GM12878 (cell line): ENCODE measurements at regions not wholly inside any gene's neighbourhood (a gene's known extent, or its start where the extent isn't known, plus 50 kb on each side); places are given as distances from the start of the nearest gene placed in this dataset.

ENCODE experiments used
- ATF2 ChIP-seq: IDR thresholded peaks from 2 replicates; pipeline ENCODE4 v1.6.1; 2012; ENCODE audit warnings: low read length, inconsistent platforms
- ATF7 ChIP-seq: fragments of 450-650 bp; IDR thresholded peaks from 2 replicates; pipeline ENCODE4 v1.6.1; 2016; ENCODE audit warnings: low read depth, mild to moderate bottlenecking
- BCL11A ChIP-seq: IDR thresholded peaks from 2 replicates; pipeline ENCODE4 v1.6.1; 2011; ENCODE audit warnings: low read depth, low read length
- BCL3 ChIP-seq: IDR thresholded peaks from 2 replicates; pipeline ENCODE4 v1.6.1; 2011; ENCODE audit warnings: borderline replicate concordance, low read depth, mild to moderate bottlenecking, moderate library complexity, low read length; ENCODE audit not compliant: insufficient read depth, poor library complexity, severe bottlenecking
- CBX5 ChIP-seq: sonication (generic); IDR thresholded peaks from 2 replicates; pipeline ENCODE4 v1.6.1; 2016; ENCODE audit warnings: low read depth, moderate library complexity, mild to moderate bottlenecking, inconsistent platforms
- FOXM1 ChIP-seq: IDR thresholded peaks from 2 replicates; pipeline ENCODE4 v1.6.1; 2012; ENCODE audit warnings: low read depth, mild to moderate bottlenecking, inconsistent platforms, low read length, moderate library complexity
- IRF4 ChIP-seq: IDR thresholded peaks from 2 replicates; pipeline ENCODE4 v1.6.1; 2011; ENCODE audit warnings: low read depth, low read length
- MEF2A ChIP-seq: IDR thresholded peaks from 2 replicates; pipeline ENCODE4 v1.6.1; 2011; ENCODE audit warnings: low read depth, mild to moderate bottlenecking, low read length, moderate library complexity; ENCODE audit not compliant: insufficient read depth
- MTA3 ChIP-seq: IDR thresholded peaks from 2 replicates; pipeline ENCODE4 v1.6.1; 2012; ENCODE audit warnings: low read length, inconsistent platforms, borderline replicate concordance
- MXI1 ChIP-seq: fragments of 150-350 bp; IDR thresholded peaks from 2 replicates; pipeline ENCODE4 v1.6.1; 2011; ENCODE audit warnings: low read depth, mild to moderate bottlenecking, inconsistent platforms, low read length, improper control_type of control experiment
- NFYB ChIP-seq: IDR thresholded peaks from 2 replicates; pipeline ENCODE4 v1.6.1; 2011; ENCODE audit warnings: low read depth, mild to moderate bottlenecking, low read length, improper control_type of control experiment, moderate library complexity; ENCODE audit not compliant: insufficient read depth
- PBX3 ChIP-seq: IDR thresholded peaks from 2 replicates; pipeline ENCODE4 v1.6.1; 2011; ENCODE audit warnings: mild to moderate bottlenecking, low read depth, low read length, moderate library complexity; ENCODE audit not compliant: insufficient replicate concordance
- POLR2AphosphoS2 ChIP-seq: IDR thresholded peaks from 2 replicates; pipeline ENCODE4 v1.6.1; 2011; ENCODE audit warnings: low read depth, mild to moderate bottlenecking, low read length, improper control_type of control experiment, moderate library complexity
- POU2F2 ChIP-seq: IDR thresholded peaks from 3 replicates; pipeline ENCODE4 v1.6.1; 2011; ENCODE audit warnings: low read depth, mild to moderate bottlenecking, low read length, borderline replicate concordance
- RB1 ChIP-seq: fragments of 450-650 bp; formaldehyde crosslinking; IDR thresholded peaks from 2 replicates; pipeline ENCODE4 v1.6.1; 2017; ENCODE audit warnings: mild to moderate bottlenecking, borderline replicate concordance
- RELA ChIP-seq: fragments of 450-650 bp; IDR thresholded peaks from 2 replicates; pipeline ENCODE4 v1.8.0; 2014; ENCODE audit warnings: borderline replicate concordance; ENCODE audit not compliant: partially characterized antibody
- SMARCA5 ChIP-seq: fragments of 450-650 bp; IDR thresholded peaks from 2 replicates; pipeline ENCODE4 v1.6.1; 2017; ENCODE audit warnings: mild to moderate bottlenecking
- SMC3 ChIP-seq: IDR thresholded peaks from 2 replicates; pipeline ENCODE4 v1.6.1; 2011; ENCODE audit warnings: low read length, improper control_type of control experiment, borderline replicate concordance
- TARDBP ChIP-seq: IDR thresholded peaks from 2 replicates; pipeline ENCODE4 v1.6.1; 2016; ENCODE audit warnings: borderline replicate concordance
- TCF12 ChIP-seq: IDR thresholded peaks from 2 replicates; pipeline ENCODE4 v1.6.1; 2011; ENCODE audit warnings: low read depth, mild to moderate bottlenecking, low read length
- YY1 ChIP-seq: IDR thresholded peaks from 2 replicates; pipeline ENCODE4 v1.6.1; 2011; ENCODE audit warnings: low read depth, mild to moderate bottlenecking, low read length
- ZNF384 ChIP-seq: IDR thresholded peaks from 2 replicates; pipeline ENCODE4 v1.6.1; 2012; ENCODE audit warnings: low read depth, mild to moderate bottlenecking, low read length, improper control_type of control experiment, borderline replicate concordance
- TF ChIP-seq, protein P1 (sequence below): fragments of 450-650 bp; IDR thresholded peaks from 2 replicates; pipeline ENCODE4 v1.6.1; 2017; ENCODE audit warnings: low read depth, mild to moderate bottlenecking, moderate library complexity
- TF ChIP-seq, protein P2 (sequence below): IDR thresholded peaks from 2 replicates; pipeline ENCODE4 v1.6.1; 2012; ENCODE audit warnings: low read depth, low read length, improper control_type of control experiment

DNA sequence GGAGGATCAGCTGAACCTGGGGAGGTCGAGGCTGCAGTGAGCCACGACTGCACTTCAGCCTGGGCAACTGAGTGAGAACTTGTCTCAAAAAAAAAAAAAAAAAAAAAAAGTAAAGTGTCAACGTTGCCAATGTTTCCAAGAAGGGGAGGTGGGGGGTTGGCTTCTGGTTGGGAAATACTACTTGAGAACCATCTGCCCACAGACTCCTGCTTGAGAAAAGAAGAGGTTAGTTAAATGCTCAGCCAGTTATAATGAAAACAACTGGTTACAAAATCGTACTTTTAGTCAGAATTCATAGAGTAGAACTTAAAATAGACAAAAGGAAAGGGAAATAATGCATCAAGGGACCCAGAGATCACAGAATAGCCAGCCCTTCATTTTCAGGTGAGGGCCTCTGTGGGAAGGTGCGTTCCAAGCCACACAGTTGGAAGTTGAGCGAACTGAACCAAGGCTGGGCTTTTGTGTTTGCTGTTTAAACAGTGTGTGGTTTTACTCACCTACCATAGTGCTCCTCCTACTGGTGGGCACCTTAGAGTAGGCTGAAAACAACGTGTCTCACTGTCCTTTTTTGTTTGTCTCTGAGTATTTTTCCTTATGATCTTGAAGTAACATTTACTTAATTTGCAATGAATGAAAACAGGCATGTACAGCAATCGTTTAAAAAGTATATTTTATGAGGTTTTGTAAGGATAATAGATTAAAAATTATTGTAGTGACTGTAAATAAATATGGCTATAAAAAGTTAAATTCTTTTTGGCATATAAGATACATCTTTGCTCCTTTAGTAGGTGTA is 200.7 kb downstream of the BCAS1 start (continued):
- peak; percentile 71; the same call in 1 of the 2 replicates for TF ChIP-seq IRF4
- TF ChIP-seq MTA3 = peak; percentile 26; the same call in 1 of the 2 replicates
- peak; percentile 49 for TF ChIP-seq RELA
- TF ChIP-seq, protein P1, sequence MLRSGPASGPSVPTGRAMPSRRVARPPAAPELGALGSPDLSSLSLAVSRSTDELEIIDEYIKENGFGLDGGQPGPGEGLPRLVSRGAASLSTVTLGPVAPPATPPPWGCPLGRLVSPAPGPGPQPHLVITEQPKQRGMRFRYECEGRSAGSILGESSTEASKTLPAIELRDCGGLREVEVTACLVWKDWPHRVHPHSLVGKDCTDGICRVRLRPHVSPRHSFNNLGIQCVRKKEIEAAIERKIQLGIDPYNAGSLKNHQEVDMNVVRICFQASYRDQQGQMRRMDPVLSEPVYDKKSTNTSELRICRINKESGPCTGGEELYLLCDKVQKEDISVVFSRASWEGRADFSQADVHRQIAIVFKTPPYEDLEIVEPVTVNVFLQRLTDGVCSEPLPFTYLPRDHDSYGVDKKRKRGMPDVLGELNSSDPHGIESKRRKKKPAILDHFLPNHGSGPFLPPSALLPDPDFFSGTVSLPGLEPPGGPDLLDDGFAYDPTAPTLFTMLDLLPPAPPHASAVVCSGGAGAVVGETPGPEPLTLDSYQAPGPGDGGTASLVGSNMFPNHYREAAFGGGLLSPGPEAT = peak; percentile 85
- peak; percentile 70 for TF ChIP-seq BCL3
- peak; percentile 60; the same call in 1 of the 2 replicates for TF ChIP-seq MXI1
- peak; percentile 87 for TF ChIP-seq SMC3
- TF ChIP-seq TARDBP = no peak
- no peak for TF ChIP-seq PBX3
- TF ChIP-seq SMARCA5 = peak; percentile 94
- TF ChIP-seq MEF2A = peak; percentile 75
- peak; percentile 89 for TF ChIP-seq RB1
- peak; percentile 63; the same call in 1 of the 2 replicates for TF ChIP-seq YY1
- peak; percentile 56; the same call in 1 of the 2 replicates for TF ChIP-seq ATF7
- 0 out of 3 replicates have a peak, but pooled peaks have one; percentile 44 for TF ChIP-seq POU2F2
- TF ChIP-seq BCL11A = 0 out of 2 replicates have a peak, but pooled peaks have one; percentile 1
- TF ChIP-seq POLR2AphosphoS2 = no peak
- TF ChIP-seq TCF12 = 0 out of 2 replicates have a peak, but pooled peaks have one; percentile 12
- peak; percentile 59; the same call in 1 of the 2 replicates for TF ChIP-seq ZNF384
- no peak for TF ChIP-seq NFYB
- TF ChIP-seq FOXM1 = peak; percentile 83
- TF ChIP-seq, protein P2, sequence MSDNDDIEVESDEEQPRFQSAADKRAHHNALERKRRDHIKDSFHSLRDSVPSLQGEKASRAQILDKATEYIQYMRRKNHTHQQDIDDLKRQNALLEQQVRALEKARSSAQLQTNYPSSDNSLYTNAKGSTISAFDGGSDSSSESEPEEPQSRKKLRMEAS = no peak
- TF ChIP-seq CBX5 = peak; percentile 93
- TF ChIP-seq ATF2 = peak; percentile 80
